Ammon's horn (tissue), 1 donor: ENCODE measurements at regions not wholly inside any gene's neighbourhood (a gene's known extent, or its start where the extent isn't known, plus 50 kb on each side); places are given as distances from the start of the nearest gene placed in this dataset.
"Not testable (repeated sequence)": the region's sequence is repeated elsewhere in the genome, so short reads cannot be mapped to it uniquely, and the experiment has no call there.

Source experiments
- DNase-seq: peaks from one replicate; pipeline ENCODE4 v3.0.0-alpha.2; 2016; ENCODE audit warnings: low spot score

DNA sequence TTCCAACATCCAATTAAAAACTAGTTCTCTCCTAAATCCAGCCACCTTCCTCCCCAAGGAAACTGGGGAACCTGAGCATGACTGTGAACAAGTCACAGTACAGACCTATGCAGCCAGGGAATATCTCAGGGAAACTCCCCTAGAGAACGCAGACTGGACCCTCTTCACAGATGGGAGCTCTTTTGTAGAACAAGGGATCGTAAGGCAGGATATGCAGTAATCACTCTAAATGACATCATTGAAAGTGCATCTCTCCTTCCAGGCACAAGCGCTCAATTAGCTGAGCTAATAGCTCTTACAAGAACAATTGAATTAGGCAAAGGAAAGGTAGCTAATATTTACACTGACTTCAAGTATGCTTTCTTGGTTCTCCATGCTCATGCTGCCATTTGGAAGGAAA lies 1331.7 kb downstream of the UQCRFS1 start:
- no peak for DNase-seq

DNA sequence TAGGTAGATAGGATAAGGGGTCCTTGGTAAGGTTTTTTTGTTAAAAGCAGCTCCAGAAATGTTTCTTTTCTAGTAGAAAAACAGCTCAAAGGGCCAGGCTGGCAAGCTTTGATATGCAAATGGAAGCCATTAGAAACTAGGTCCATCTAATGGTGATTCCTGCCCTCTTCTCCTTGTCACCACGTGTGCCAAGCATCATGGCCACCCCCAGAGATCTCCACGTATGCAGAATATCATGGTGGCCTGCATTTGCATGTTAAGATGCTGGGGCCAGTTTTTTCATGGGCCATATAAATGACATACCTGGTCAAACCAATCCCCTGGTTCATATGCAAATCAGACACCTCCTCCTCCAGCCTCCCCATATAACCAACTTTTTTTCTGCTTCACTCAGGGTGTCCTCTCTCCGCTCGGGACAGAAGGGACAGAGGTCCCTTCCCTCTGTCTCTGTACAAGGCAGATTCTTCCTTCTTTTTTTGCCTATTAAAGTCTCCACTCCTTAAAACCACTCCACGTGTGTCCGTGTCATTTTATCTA lies 1335.9 kb downstream of the UQCRFS1 start:
- DNase-seq: no peak

DNA sequence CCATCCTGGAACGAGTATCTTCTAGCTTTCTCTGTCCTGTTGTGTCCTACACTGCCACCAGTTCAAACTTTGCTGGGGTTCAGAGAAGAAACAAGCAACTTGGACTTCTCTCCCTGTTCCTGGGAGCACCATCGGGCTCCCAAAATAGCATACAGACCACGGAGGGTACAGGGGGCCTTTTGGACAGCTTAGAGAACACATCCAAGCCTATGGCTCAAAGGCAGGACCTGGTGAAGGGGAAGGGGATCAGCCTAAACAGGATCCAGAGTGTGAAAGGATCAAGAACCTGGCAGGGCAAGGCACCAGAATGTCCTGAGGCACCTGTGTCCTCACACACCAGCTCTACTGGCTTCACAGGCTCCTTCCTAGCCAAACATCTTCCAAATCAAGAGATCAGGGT lies 1336.5 kb downstream of the UQCRFS1 start:
- DNase-seq: no peak

DNA sequence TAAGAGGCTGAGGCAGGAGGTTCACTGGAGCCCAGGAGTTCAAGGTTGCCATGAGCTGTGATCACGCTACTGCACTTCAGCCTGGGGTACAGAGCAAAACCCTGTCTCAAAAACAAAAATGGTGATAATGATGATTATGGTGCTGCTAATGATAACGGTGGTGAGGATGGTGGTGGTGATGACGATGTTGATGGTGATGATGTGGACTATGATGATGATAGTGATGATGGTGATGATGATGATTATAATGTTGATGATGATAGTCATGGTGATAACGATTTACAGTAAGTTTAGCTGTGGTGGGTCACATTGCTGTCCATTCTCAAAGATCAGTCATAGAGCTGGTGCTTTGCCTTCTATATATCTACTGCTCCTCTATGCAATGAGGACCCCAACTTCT lies 1340.6 kb downstream of the UQCRFS1 start:
- DNase-seq: no peak

DNA sequence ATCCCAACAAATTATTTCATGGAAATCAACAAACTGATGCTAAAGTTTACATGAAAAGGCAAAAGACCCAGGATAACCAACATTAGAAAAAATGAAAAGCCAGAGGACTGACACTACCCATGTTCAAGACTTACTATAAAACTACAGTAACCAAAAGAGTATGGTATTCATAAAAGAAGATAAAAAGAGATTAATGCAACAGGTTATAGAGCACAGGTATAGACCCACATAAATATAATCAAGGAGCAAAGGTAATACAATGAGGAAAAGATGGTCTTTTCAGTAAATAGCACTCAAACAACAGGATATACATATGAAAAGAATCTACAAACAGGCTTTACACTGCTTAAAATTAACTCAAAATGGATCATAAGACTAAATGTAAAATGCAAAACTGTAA lies 1342.7 kb downstream of the UQCRFS1 start:
- DNase-seq: no peak

DNA sequence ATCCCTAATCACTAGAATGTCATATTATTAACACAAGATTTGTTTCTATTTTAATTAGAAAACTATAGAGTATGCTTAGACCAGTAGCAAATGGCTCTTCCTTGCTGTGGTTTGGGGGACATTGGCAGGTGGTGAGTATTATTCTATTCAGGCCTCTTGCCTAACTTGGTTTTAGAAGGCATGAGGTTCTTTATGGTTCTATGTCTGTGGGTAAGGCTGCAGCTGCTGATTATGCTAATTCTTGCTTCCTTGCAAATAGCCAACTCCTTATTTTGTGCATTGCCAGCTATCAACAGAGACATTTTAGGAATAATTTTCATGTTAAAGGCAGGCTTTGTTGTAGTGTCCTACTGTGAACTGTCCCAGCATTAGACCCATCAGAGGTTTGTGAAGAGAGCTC lies 1344.9 kb downstream of the UQCRFS1 start:
- DNase-seq: peak; percentile 32

DNA sequence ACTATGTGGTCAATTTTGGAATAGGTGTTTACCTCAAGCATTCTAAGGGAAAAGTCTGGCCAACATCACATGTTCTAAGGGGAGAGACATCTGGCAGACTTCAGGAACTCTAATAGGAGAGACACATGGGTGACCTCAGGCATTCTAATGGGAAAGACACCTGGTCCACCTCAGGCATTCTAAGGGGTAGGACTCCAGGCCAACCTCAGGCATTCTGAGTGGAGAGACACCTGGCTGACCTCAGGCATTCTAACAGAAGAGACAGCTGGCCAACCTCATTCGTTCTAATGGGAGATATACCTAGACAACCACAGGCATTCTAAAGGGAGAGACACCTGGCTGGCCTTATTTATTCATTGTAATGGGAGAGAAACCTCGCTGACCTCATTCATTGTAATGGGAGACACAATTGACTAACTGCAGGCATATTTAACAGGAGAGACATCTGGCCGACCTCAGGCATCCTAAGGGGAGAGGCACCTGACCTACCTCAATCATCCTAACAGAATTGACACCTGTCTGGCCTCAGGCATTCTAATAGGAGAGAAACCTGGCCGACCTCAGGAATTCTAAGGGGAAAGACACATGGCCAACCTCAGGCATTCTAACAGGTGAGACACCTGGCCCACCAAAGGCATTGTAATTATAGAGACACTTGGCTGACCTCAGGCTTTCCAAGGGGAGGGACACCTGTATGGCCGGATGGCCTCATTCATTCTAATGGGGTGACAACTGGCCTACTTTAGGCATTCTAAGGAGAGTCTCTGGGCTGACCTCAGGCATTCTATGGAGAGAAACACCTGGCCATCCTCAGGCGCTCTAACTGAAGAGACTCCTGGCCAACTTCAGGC lies 1346.8 kb downstream of the UQCRFS1 start:
- no peak for DNase-seq

DNA sequence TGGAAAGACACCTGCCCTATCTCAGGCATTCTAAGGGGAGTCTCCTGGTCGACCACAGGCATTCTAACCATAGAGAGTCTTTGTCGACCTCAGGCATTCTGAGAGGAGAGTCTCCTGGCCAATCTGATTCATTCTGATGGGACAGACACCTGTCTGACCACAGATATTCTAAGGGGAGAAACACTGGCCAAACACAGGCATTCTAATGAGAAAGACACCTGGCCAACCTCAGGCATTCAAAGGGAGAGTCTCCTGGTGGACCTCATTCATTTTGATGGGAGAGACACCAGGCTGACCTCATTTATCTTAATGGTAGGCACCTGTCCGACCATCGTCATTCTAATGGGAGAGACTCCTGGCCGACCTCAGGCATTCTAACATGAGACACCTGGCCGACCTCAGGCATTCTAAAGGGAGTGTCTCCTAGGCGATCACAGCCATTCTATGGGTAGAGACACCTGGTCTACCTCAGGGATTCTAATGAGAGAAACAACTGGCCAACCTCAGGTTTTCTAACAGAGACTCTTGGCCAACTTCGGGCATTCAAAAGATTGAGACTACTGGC lies 1351.5 kb downstream of the UQCRFS1 start:
- no peak for DNase-seq

DNA sequence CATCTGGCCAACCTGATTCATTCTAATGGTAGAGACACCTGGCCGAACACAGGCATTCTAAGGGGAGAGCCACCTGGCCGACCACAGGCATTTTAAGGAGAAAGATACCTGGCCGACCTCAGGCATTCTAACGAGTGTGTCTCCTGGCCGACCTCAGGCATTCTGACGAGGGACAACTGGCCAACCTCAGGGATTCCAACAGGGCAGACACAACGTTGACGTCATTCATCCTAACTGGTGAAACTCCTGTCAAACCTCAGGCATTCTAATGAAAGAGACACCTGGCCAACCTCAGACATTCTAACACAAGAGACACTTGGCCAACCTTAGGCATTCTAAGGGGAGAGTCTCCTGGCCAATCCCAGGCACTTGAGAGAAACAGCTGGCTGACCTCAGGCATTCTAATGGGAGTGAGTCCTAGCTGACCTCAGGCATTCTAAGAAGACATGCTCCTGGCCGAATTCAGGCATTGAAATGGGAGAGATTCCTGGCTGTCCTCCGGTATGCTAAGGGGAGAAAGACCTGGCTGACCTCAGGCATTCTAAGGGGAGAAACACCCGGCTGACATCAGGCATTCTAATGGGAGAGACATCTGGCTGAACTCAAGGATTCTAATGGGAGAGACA lies 1352.5 kb downstream of the UQCRFS1 start:
- no peak for DNase-seq

DNA sequence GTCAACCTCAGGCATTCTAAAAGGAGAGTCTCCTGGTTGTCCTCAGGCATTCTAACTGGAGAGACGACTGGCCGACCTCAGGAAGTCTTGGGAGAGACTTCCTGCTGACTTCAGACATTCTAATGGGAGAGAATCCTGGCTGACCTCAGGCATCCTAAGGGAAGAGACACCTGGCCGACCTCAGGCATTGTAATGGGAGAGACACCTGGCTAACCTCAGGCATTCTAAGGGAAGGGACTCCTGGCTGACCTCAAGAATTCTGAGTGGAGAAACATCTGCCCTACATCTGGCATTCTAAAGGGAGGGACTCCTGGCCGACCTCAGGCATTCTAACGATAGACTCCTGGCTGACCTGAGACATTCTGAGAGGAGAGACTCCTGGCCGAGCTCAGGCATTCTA lies 1353.3 kb downstream of the UQCRFS1 start:
- DNase-seq: no peak

DNA sequence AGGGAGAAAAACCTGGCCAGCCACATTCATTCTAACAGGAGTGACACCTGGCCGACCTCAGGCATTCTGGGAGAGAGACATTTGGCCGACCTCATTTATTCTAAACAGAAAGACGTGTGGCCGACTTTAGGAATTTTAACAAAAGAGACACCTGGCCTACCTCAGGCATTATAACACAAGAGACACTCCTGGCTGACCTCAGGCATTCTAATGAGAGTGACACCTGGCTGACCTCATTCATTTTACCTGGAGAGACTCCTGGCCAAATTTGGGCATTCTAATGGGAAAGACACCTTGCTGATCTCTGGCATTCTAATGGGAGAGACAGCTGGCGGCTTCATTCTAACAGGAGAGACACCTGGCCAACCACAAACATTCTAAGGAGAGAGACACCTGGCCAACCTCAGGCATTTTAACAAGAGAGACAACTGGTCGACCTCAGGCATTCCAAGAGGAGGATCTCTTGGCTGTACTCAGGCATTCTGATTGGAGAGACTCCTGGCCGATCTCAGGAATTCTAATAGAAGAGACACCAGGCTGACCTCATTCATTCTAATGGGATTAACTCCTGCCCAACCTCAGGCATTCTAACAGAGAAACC lies 1353.9 kb downstream of the UQCRFS1 start:
- DNase-seq: no peak

DNA sequence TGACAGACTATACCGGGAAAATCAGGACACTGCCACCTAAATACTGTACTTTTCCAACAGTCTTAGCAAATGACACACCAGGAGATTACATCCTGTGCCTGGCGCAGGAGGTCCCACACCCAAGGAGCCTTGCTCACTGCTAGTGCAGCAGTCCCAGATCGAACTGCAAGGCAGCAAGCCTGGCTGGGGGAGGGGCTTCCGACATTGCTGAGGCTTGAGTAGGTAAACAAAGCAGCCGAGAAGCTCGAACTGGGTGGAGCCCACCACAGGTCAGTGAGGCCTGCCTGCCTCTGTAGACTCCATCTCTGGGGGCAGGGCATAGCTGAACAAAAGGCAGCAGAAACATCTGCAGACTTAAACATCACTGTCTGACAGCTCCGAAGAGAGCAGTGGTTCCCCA lies 1360.0 kb downstream of the UQCRFS1 start:
- DNase-seq: not testable (repeated sequence)

DNA sequence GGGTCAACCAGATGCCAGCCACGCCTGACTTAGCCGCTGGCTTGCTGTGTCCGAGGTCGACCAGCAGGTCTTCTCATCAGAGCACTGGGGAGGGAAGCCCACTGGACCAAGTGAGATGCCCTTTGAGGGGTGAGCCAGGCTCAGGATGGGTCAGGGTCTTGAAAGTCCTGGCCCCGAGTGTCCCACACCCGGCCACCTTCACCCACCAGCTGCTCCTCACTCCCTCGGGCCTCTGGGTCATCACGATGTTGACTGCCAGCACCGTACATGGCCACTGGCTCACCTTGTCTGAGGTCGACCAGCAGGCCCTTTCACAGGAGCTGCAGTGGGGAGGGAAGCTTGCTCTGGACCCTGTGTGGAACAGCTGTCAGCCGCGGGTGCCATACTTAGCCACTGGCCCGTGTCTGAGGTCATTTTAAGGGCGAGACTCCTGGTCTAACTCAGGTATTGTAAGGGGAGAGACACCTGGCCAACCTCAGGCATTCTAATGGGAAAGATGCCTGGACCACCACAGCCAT lies 1361.3 kb downstream of the UQCRFS1 start:
- DNase-seq: no peak

DNA sequence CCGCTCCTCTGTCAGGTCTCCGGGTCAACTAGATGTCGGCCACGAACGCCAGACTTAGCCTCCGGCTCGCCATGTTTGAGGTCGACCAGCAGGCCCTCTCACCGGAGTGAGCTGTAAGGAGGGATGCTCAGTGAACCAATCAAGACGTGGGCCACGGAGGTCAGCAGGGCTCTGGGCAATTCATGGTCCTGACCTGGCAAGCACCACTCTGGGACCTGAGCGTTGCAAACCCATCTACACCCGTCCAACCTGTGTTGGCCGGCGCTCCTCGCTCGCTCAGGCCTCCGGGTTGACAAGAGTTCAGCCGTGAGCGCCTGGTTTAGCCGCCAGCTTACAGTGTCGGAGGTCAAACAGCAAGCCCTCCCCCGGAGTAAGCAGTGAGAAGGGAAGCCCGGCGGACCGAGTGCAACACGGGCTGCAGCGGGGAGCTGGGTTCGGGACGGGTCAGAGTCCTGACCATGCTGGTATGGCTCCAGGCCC lies 1361.9 kb downstream of the UQCRFS1 start:
- no peak for DNase-seq

DNA sequence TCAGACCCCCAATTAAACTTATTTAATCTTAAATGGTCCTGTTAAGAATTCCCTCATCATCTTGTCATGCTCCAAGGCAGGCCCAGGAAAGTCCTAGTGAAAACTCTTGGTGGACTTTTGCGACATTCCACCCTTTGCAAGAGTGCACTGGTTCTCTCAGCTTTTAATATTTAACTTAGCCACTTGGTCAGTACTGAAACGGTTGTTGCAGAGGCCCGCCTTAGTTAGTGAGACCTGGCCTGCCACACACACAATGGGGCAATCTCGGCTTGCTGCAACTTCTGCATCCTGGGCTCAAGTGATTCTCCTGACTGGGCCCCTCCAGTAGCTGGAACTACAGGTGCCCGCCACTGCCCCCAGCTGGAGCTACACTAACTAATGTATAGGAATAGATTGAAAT lies 1366.0 kb downstream of the UQCRFS1 start:
- DNase-seq: no peak

DNA sequence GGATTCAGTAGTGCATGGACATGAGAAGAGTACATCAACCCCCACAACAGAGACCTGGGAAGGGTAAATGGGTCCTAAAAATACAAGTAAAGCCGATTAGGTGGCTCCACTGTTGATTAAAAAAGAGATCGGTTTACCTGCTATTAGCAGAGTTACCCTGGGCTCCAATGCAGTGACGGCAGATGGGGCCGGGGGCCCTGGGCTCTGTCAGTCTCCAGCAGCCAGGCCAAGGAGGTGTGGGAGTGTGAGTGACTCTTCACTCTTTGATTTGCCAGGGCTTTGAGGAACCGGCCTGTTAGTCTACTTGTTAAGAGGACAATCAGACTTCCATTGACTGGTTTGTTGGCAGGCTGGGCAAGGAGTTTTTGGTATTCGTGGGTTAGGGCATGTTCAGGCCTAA lies 1368.7 kb downstream of the UQCRFS1 start:
- no peak for DNase-seq

DNA sequence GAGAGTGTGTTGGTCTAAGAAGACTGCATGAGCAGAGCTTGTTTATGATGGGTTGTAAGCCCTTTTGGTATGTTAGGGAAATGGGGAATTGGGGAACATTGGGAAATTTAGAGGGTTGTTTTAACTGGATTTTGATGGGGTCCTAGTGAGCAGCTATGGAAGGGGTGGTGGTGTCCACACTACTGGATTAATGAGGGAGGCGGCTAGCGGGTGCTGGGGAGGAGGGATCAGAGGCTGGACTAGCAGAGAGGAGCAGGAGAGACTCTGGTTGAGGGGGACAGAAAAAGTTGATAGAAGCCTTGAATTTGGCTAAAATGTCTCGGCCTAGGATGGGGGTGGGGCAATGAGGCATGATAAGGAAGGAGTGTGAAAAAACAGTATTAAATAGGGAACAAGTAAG lies 1369.1 kb downstream of the UQCRFS1 start:
- DNase-seq: no peak

DNA sequence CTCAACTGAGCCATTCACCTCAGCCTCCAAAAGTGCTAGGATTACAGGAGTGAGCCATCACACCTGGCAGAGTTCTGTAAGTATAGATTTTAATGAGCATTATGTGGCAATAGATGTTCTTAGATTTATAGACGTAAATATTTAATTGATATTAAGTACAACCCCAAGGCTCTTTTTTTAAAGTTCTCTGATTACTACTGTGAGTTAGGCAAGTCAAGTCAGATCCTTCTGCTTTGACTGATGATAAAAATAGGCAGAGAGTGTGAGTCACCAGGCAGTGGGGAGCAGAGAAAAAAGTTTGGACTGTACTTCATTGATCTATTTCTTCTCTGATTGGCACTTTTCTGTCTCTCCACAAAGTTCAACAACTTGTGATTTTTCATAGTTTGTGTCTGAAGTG lies 1379.9 kb downstream of the UQCRFS1 start:
- DNase-seq: no peak

DNA sequence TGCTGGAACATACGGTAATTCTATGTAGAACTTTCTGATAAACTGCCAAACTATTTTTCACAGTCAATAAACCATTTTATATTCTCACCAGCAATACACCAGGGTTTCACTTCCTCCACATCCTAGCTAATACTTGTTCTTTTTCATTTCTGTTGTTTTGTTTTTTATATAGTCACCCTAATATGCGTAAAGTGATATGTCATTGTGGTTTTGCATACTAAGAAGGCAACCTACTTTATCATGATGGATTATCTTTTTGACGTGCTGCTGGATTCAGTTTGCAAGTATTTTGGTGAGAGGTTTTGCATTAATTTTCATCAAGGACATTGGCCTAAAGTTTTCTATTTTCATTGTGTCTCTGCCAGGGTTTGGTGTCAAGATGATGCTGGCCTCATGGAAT lies 1384.1 kb downstream of the UQCRFS1 start:
- no peak for DNase-seq

DNA sequence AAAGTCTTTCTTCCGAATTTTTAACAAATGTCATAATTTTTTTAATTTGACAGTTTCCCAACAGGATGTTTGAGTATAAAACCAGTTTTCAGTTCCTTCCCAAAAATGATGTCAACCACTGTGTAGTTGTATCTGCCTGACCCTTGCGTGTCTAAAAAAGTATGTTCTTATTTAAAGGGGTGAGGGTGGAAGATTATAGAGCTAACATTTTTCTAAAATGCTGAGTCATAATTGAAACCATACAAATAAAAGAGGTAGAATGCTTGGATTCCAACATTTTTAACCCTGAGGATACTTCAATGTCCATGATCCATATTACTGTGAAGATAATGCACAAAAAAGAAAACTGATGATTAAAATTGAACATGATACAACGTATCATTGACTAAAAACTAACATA lies 1388.8 kb downstream of the UQCRFS1 start:
- no peak for DNase-seq

DNA sequence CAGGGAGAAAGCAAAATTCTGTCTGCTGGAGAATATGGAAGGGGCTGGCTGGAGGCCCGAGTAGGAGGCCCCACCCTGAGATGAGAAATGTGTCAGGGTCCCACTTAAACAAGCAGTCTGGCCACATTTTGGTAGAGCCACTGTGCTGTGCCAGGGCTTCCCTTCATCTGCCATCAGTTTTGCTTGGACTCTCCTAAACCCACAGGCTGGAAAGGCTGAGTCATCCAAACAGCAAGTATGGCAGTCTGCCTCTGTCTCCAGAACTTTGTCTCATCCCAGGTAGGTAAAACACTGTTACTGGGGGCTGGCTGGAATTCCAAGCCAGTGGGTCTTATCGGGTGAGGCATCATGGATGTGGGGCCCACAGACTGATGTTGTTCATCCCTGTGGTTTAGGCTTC lies 1390.6 kb downstream of the UQCRFS1 start:
- DNase-seq: no peak

DNA sequence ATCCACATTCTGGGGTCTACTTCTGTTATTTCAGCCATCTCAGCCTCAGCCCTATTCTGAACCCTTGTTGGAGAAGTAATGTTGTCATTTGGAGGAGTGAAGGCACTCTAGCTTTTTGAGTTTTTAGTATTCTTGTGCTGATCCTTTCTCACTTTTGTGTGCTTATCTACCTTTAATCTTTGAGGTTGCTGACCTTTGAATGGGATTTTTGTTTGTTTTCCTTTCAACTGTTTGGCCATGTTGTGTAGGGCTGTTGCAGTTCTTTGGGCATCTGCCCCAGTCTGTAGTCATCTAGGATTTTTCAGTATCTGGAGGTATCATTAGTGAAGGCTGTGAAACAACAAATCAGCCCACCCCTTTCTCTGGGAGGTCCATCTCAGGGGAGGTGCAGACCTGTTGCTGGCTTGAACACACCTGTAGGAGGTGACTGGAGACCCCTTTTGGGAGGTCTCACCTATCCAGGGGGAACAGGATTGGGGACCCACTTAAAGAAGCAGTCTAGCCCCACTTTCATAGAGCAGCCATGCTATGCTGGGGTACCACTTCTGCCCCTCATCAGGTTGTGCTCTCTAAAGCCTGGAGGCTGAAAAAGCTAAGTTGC lies 1391.4 kb downstream of the UQCRFS1 start:
- DNase-seq: no peak
